ENCODE measurements at regions not wholly inside any gene's neighbourhood (a gene's known extent, or its start where the extent isn't known, plus 50 kb on each side); places are given as distances from the start of the nearest gene placed in this dataset.

DNA sequence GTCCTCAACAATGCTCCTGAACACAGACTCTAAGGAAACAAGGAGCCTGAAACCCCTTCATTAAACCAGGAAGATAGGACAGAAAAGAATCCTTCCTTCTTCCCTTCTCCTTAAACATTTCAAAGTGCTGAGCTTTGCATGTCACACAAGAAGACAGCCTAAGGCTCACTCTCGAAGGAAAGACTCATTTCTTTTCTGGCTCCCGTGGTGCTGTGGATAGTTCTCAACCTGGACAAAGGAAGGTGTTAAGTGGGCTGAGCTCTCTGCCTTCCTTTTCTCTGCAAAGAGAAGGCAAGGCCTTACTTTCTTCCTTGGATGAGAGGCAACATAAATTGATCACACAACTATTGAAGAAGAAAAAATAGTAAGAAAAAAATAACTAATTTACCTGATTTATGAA is 452.4 kb upstream of the DDI1 start:
- no peaks in the 10 kb centered on the region for H3K79me2 ChIP-seq
- H3K36me3 ChIP-seq (replicated peaks; ENCODE audit: insufficient read depth, low read depth): no peaks in the 10 kb centered on the region
- no peaks in the 10 kb centered on the region for H3K9me3 ChIP-seq (ENCODE audit: low read depth)
- 34% methylated on average over 2 of the region's 2 CpGs for WGBS (ENCODE audit: low lambda C conversion rate, missing lambda C conversion rate)
- H3K27ac ChIP-seq: no peak overlapping the region
- H2AFZ ChIP-seq: no peak overlapping the region
- no peaks in the 10 kb centered on the region for H3K4me1 ChIP-seq (ENCODE audit: insufficient read depth)
- H3K27me3 ChIP-seq: no peaks in the 10 kb centered on the region
- no peak overlapping the region for H3K4me2 ChIP-seq
- H3K9me2 ChIP-seq (replicated peaks; ENCODE audit: insufficient read depth): no peaks in the 10 kb centered on the region
- no peak for DNase-seq (ENCODE audit: low spot score)
- H3K4me3 ChIP-seq: no peak overlapping the region
- TF ChIP-seq EZH2phosphoT487 (IDR thresholded peaks at IDR 0.05; ENCODE audit: low read depth, severe bottlenecking, unreplicated experiment): no peak
- TF ChIP-seq, protein P1, sequence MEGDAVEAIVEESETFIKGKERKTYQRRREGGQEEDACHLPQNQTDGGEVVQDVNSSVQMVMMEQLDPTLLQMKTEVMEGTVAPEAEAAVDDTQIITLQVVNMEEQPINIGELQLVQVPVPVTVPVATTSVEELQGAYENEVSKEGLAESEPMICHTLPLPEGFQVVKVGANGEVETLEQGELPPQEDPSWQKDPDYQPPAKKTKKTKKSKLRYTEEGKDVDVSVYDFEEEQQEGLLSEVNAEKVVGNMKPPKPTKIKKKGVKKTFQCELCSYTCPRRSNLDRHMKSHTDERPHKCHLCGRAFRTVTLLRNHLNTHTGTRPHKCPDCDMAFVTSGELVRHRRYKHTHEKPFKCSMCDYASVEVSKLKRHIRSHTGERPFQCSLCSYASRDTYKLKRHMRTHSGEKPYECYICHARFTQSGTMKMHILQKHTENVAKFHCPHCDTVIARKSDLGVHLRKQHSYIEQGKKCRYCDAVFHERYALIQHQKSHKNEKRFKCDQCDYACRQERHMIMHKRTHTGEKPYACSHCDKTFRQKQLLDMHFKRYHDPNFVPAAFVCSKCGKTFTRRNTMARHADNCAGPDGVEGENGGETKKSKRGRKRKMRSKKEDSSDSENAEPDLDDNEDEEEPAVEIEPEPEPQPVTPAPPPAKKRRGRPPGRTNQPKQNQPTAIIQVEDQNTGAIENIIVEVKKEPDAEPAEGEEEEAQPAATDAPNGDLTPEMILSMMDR (IDR thresholded peaks at IDR 0.05; ENCODE audit: poor library complexity): no peak
- no peak for TF ChIP-seq EZH2 (IDR thresholded peaks at IDR 0.05; ENCODE audit: borderline replicate concordance)
- H4K20me1 ChIP-seq (ENCODE audit: insufficient read depth, poor library complexity, severe bottlenecking): no peaks in the 10 kb centered on the region

DNA sequence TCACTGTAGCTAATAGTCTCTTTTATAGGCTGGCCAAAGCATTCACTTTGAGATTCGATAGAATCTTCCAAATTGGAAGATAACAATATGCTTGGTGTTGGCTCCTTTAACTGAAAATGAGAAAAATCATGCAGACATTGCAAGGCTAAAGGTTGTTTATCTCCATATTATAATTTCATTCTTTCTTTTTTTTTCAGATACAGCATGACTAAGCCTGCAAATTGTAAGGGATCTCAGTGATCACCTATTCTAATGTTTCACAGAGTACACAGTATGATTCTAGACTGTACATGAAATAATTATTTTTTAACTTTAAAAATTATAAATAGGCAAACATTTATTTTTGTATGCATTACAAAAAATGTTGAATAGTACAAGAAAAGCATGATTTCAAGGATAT is 451.7 kb upstream of the DDI1 start:
- no peaks in the 10 kb centered on the region for H3K27me3 ChIP-seq
- no peaks in the 10 kb centered on the region for H3K9me2 ChIP-seq (replicated peaks; ENCODE audit: insufficient read depth)
- no peak overlapping the region for H3K27ac ChIP-seq
- no peaks in the 10 kb centered on the region for H4K20me1 ChIP-seq (ENCODE audit: insufficient read depth, poor library complexity, severe bottlenecking)
- H3K4me2 ChIP-seq: no peak overlapping the region
- no peak overlapping the region for H2AFZ ChIP-seq
- 83% methylated on average over 1 of the region's 1 CpG for WGBS (ENCODE audit: low lambda C conversion rate, missing lambda C conversion rate)
- no peaks in the 10 kb centered on the region for H3K79me2 ChIP-seq
- no peak overlapping the region for H3K4me3 ChIP-seq
- TF ChIP-seq EZH2 (IDR thresholded peaks at IDR 0.05; ENCODE audit: borderline replicate concordance) (no peak), EZH2phosphoT487 (IDR thresholded peaks at IDR 0.05; ENCODE audit: low read depth, severe bottlenecking, unreplicated experiment) (no peak)
- TF ChIP-seq, protein P1 (IDR thresholded peaks at IDR 0.05; ENCODE audit: poor library complexity): no peak
- H3K36me3 ChIP-seq (replicated peaks; ENCODE audit: insufficient read depth, low read depth): no peaks in the 10 kb centered on the region
- H3K9me3 ChIP-seq (ENCODE audit: low read depth): no peaks in the 10 kb centered on the region
- H3K4me1 ChIP-seq (ENCODE audit: insufficient read depth): no peaks in the 10 kb centered on the region
- no peak for DNase-seq (ENCODE audit: low spot score)

- TF ChIP-seq, protein P1 (IDR thresholded peaks at IDR 0.05; ENCODE audit: poor library complexity): no peak
- no peak for TF ChIP-seq EZH2 (IDR thresholded peaks at IDR 0.05; ENCODE audit: borderline replicate concordance)
- no peak for TF ChIP-seq EZH2phosphoT487 (IDR thresholded peaks at IDR 0.05; ENCODE audit: low read depth, severe bottlenecking, unreplicated experiment)
- no peaks in the 10 kb centered on the region for H4K20me1 ChIP-seq (ENCODE audit: insufficient read depth, poor library complexity, severe bottlenecking)
- H3K4me3 ChIP-seq: no peak overlapping the region
- H3K36me3 ChIP-seq (replicated peaks; ENCODE audit: insufficient read depth, low read depth): no peaks in the 10 kb centered on the region
- DNase-seq (ENCODE audit: low spot score): no peak
- no peaks in the 10 kb centered on the region for H3K27me3 ChIP-seq
- 59% methylated on average over 2 of the region's 2 CpGs for WGBS (ENCODE audit: low lambda C conversion rate, missing lambda C conversion rate)
- H3K9me3 ChIP-seq (ENCODE audit: low read depth): no peaks in the 10 kb centered on the region
- H3K9me2 ChIP-seq (replicated peaks; ENCODE audit: insufficient read depth): no peaks in the 10 kb centered on the region
- H3K4me2 ChIP-seq: no peak overlapping the region
- no peak overlapping the region for H2AFZ ChIP-seq
- H3K27ac ChIP-seq: no peak overlapping the region
- no peaks in the 10 kb centered on the region for H3K79me2 ChIP-seq
- no peaks in the 10 kb centered on the region for H3K4me1 ChIP-seq (ENCODE audit: insufficient read depth)
Measured at GRCh38 chr11:103585401-103585800, 451.0 kb upstream of the DDI1 start.

GRCh38 chr11:103585911-103586310 is 450.5 kb upstream of the DDI1 start:
- no peaks in the 10 kb centered on the region for H3K36me3 ChIP-seq (replicated peaks; ENCODE audit: insufficient read depth, low read depth)

More at GRCh38 chr11:103585911-103586310, 450.5 kb upstream of the DDI1 start:
- Histone ChIP-seq H3K9me3 (ENCODE audit: low read depth) (no peaks in the 10 kb centered on the region), H4K20me1 (ENCODE audit: insufficient read depth, poor library complexity, severe bottlenecking) (no peaks in the 10 kb centered on the region), H3K27me3 (no peaks in the 10 kb centered on the region), H3K79me2 (no peaks in the 10 kb centered on the region), H3K9me2 (replicated peaks; ENCODE audit: insufficient read depth) (no peaks in the 10 kb centered on the region), H3K4me1 (ENCODE audit: insufficient read depth) (no peaks in the 10 kb centered on the region), H3K4me3 (no peak overlapping the region), H2AFZ (no peak overlapping the region), H3K4me2 (no peak overlapping the region), H3K27ac (no peak overlapping the region)
- DNase-seq (ENCODE audit: low spot score): no peak
- no peak for TF ChIP-seq EZH2phosphoT487 (IDR thresholded peaks at IDR 0.05; ENCODE audit: low read depth, severe bottlenecking, unreplicated experiment)
- TF ChIP-seq EZH2 (IDR thresholded peaks at IDR 0.05; ENCODE audit: borderline replicate concordance): no peak
- TF ChIP-seq, protein P1 (IDR thresholded peaks at IDR 0.05; ENCODE audit: poor library complexity): no peak
- WGBS (ENCODE audit: low lambda C conversion rate, missing lambda C conversion rate): 98% methylated on average over 5 of the region's 5 CpGs
